K562 (cell line): ENCODE measurements at regions not wholly inside any gene's neighbourhood (a gene's known extent, or its start where the extent isn't known, plus 50 kb on each side); places are given as distances from the start of the nearest gene placed in this dataset.

Experiments used
- ATAC-seq: fragments of 200-7000 bp; cut with Tn5 transposase; 3 replicates; pipeline ENCODE4 v1.9.1; 2020; ENCODE audit warnings: moderate library complexity
- BruUV-seq: library from RNA; stranded (reverse); fragments of 400-500 nt; replicated peaks from 2 replicates; lab custom pipeline; 2021; lab: Mats Ljungman, UMichigan
- CTCF ChIA-PET: fragments of 300-600 bp; formaldehyde crosslinking; extraction: SDS; loops from one replicate; lab custom pipeline; 2021; ENCODE audit warnings: low intra/inter-chr PET ratio; lab: Yijun Ruan, JAX
- POLR2A ChIA-PET: fragments of 300-600, 350-650 bp; sonication (Branson Sonifier 250); formaldehyde crosslinking; extraction: SDS; loops from one replicate; lab custom pipeline; 2021; ENCODE audit warnings: antibody characterized with exemption, inconsistent platforms; lab: Yijun Ruan, JAX
- DNase-seq, 4 experiments: peaks; one replicate each; pipeline versions ENCODE4 v3.0.0 to v3.0.0-alpha.2; 2011 to 2018; ENCODE audit warnings: low spot score in 3 of 4, mixed read lengths in 3 of 4; ENCODE audit errors: extremely low read depth in 1 of 4
- FAIRE-seq: peaks from 2 replicates; lab custom pipeline; 2011; peaks lifted over from hg19 to GRCh38; lab: Jason Lieb, UNC
- H2AFZ ChIP-seq: 2 replicates; pipeline ENCODE4 v1.6.0; 2011; ENCODE audit warnings: low read depth, low read length, control low read depth, inconsistent platforms
- H3K27ac ChIP-seq: fragments of 200-600 bp; 3 replicates; pipeline ENCODE4 v1.8.0; 2011; ENCODE audit warnings: low read depth, mild to moderate bottlenecking, control low read depth, inconsistent platforms, low read length, moderate library complexity, mixed read lengths; ENCODE audit errors: extremely low read depth
- H3K27me3 ChIP-seq, 2 experiments: fragments of 300-600 bp in 1 of 2; 2 replicates in 1 of 2; 3 replicates in 1 of 2; pipeline versions ENCODE4 v1.6.0 to v1.8.0; 2011; ENCODE audit warnings: inconsistent platforms in 2 of 2, low read length in 2 of 2, mild to moderate bottlenecking in 1 of 2, mixed read lengths in 1 of 2, moderate library complexity in 1 of 2; ENCODE audit not compliant: control insufficient read depth in 2 of 2, insufficient read depth in 2 of 2
- H3K36me3 ChIP-seq: fragments of 300-600 bp; 3 replicates; pipeline ENCODE4 v1.8.0; 2011; ENCODE audit warnings: mild to moderate bottlenecking, low read length, inconsistent platforms; ENCODE audit not compliant: control insufficient read depth, insufficient read depth
- H3K4me1 ChIP-seq, 2 experiments: fragments of 200-600 bp in 1 of 2; replicated peaks in 1 of 2; 2 replicates in 1 of 2; 3 replicates in 1 of 2; pipeline versions ENCODE4 v1.5.1 to v1.8.0; 2011; ENCODE audit warnings: inconsistent platforms in 2 of 2, low read length in 2 of 2, mild to moderate bottlenecking in 1 of 2, mixed read lengths in 1 of 2, moderate library complexity in 1 of 2; ENCODE audit not compliant: control insufficient read depth in 2 of 2, insufficient read depth in 2 of 2
- H3K4me2 ChIP-seq: 2 replicates; pipeline ENCODE4 v1.6.1; 2011; ENCODE audit warnings: low read length, control low read depth, inconsistent platforms, mixed read lengths; ENCODE audit not compliant: insufficient read depth
- H3K4me3 ChIP-seq: fragments of 200-600 bp; sonication (generic), shearing (Covaris generic); 2 replicates; pipeline ENCODE4 v1.5.1; 2016; ENCODE audit warnings: control low read depth, inconsistent platforms
- H3K79me2 ChIP-seq: fragments of 200-600 bp; 3 replicates; pipeline ENCODE4 v1.8.0; 2011; ENCODE audit warnings: low read length, inconsistent platforms; ENCODE audit not compliant: control insufficient read depth, insufficient read depth
- H3K9ac ChIP-seq, 2 experiments: 2 replicates each; pipeline versions ENCODE4 v1.6.0 to v1.6.1; 2011; ENCODE audit warnings: low read depth in 2 of 2, low read length in 2 of 2, control low read depth in 1 of 2, inconsistent platforms in 1 of 2, mild to moderate bottlenecking in 1 of 2, mixed read lengths in 1 of 2; ENCODE audit not compliant: insufficient read depth in 1 of 2
- H3K9me1 ChIP-seq: one replicate; pipeline ENCODE4 v1.6.0; 2011; ENCODE audit warnings: inconsistent platforms, mild to moderate bottlenecking, low read length, moderate library complexity; ENCODE audit not compliant: control insufficient read depth, insufficient read depth
- H3K9me3 ChIP-seq: replicated peaks from 2 replicates; pipeline ENCODE4 v1.5.1; 2011; ENCODE audit warnings: low read depth, low read length, inconsistent platforms; ENCODE audit not compliant: control insufficient read depth, insufficient read depth
- H4K20me1 ChIP-seq: replicated peaks from 2 replicates; pipeline ENCODE4 v1.6.1; 2011; ENCODE audit warnings: low read length, inconsistent platforms, mixed read lengths; ENCODE audit not compliant: control insufficient read depth, insufficient read depth
- GTF3C2 ChIP-seq: IDR thresholded peaks from 3 replicates; pipeline ENCODE4 v1.6.1; 2011; ENCODE audit warnings: borderline replicate concordance, mild to moderate bottlenecking, moderate library complexity; ENCODE audit not compliant: insufficient read length; ENCODE audit errors: extremely low read depth
- NR4A1 ChIP-seq, 2 experiments: fragments of 250-450 bp in 1 of 2; fragments of 450-650 bp in 1 of 2; sonication (Bioruptor Pico) in 1 of 2; IDR thresholded peaks; 2 replicates each; pipeline versions ENCODE4 v1.4.0 to v1.6.1; 2016 to 2020; ENCODE audit warnings: mild to moderate bottlenecking in 2 of 2, missing compliant biosample characterization in 1 of 2, missing genetic modification characterization in 1 of 2, moderate library complexity in 1 of 2
- SUPT5H ChIP-seq: fragments of 450-650 bp; IDR thresholded peaks from 2 replicates; pipeline ENCODE4 v1.6.1; 2016
- WGBS: fragments of 100-300 bp; shearing (Covaris generic); methylation state at CpG from one replicate; pipeline ENCODE4 v1.1.6; 2016; ENCODE audit warnings: low coverage, mixed read lengths; ENCODE audit not compliant: insufficient coverage; ENCODE audit errors: missing lambda C conversion rate; 5-methylcytosine and 5-hydroxymethylcytosine counted together
- in situ Hi-C: fragments of 300-500 bp; cut with MboI; formaldehyde crosslinking; loops from 4 replicates; pipeline ENCODE4 v1.15.0; 2018; ENCODE audit warnings: inconsistent platforms, mixed read lengths
- intact Hi-C: fragments of 100-400 bp; cut with micrococcal nuclease; formaldehyde crosslinking; loops from 2 replicates; pipeline ENCODE4 v1.14.2; 2022
- TF ChIP-seq, protein P1 (sequence below): sonication (generic); formaldehyde crosslinking; IDR thresholded peaks from 2 replicates; pipeline ENCODE4 v1.8.0; 2023; ENCODE audit warnings: mild to moderate bottlenecking, missing genetic modification reagents

GRCh38 chr16:86292171-86292775 is 218.1 kb upstream of the FOXF1 start:
- peaks cover 44 to 73% of the 10 kb centered on the region in 2 experiments for H3K27me3 ChIP-seq
- H3K9me3 ChIP-seq = no peaks in the 10 kb centered on the region
- ATAC-seq (no peak), FAIRE-seq (no peak), DNase-seq (no peak)
- H4K20me1 ChIP-seq = peaks cover 8% of the 10 kb centered on the region; the same call in 1 of the 2 replicates
- no peak overlapping the region for H3K9ac ChIP-seq
- intact Hi-C loops (no loop called here), in situ Hi-C loops (no loop called here)
- H3K4me1 ChIP-seq = no peaks in the 10 kb centered on the region
- no peak overlapping the region for H2AFZ ChIP-seq
- TF ChIP-seq GTF3C2 = no peak
- TF ChIP-seq SUPT5H = no peak
- TF ChIP-seq NR4A1 (CRISPR knock-in tag; IDR thresholded peaks at IDR 0.05) = no peak
- no peak for TF ChIP-seq NR4A1 (tag; IDR thresholded peaks at IDR 0.05)
- TF ChIP-seq, protein P1, sequence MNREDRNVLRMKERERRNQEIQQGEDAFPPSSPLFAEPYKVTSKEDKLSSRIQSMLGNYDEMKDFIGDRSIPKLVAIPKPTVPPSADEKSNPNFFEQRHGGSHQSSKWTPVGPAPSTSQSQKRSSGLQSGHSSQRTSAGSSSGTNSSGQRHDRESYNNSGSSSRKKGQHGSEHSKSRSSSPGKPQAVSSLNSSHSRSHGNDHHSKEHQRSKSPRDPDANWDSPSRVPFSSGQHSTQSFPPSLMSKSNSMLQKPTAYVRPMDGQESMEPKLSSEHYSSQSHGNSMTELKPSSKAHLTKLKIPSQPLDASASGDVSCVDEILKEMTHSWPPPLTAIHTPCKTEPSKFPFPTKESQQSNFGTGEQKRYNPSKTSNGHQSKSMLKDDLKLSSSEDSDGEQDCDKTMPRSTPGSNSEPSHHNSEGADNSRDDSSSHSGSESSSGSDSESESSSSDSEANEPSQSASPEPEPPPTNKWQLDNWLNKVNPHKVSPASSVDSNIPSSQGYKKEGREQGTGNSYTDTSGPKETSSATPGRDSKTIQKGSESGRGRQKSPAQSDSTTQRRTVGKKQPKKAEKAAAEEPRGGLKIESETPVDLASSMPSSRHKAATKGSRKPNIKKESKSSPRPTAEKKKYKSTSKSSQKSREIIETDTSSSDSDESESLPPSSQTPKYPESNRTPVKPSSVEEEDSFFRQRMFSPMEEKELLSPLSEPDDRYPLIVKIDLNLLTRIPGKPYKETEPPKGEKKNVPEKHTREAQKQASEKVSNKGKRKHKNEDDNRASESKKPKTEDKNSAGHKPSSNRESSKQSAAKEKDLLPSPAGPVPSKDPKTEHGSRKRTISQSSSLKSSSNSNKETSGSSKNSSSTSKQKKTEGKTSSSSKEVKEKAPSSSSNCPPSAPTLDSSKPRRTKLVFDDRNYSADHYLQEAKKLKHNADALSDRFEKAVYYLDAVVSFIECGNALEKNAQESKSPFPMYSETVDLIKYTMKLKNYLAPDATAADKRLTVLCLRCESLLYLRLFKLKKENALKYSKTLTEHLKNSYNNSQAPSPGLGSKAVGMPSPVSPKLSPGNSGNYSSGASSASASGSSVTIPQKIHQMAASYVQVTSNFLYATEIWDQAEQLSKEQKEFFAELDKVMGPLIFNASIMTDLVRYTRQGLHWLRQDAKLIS (CRISPR knock-in tag) = no peak
- ChIA-PET CTCF (no interaction called here), POLR2A (no interaction called here)
- no TSS peak for BruUV-seq
- H3K79me2 ChIP-seq = no peaks in the 10 kb centered on the region
- H3K36me3 ChIP-seq = no peaks in the 10 kb centered on the region
- WGBS = under 1% methylated on average over 16 of the region's 16 CpGs
- H3K4me3 ChIP-seq = no peak overlapping the region
- H3K4me2 ChIP-seq = no peak overlapping the region
- H3K27ac ChIP-seq = no peak overlapping the region
- no peaks in the 10 kb centered on the region for H3K9me1 ChIP-seq
